HUES6 (cell line): ENCODE measurements at regions not wholly inside any gene's neighbourhood (a gene's known extent, or its start where the extent isn't known, plus 50 kb on each side); places are given as distances from the start of the nearest gene placed in this dataset.

Source experiments
- H3K27ac ChIP-seq: 2 replicates; pipeline ENCODE4 v1.7.0; 2013; ENCODE audit warnings: low read depth, mild to moderate bottlenecking, low read length, inconsistent platforms
- H3K27me3 ChIP-seq: 2 replicates; pipeline ENCODE4 v1.6.1; 2013; ENCODE audit warnings: low read length; ENCODE audit not compliant: control insufficient read depth, insufficient read depth
- H3K36me3 ChIP-seq: 2 replicates; pipeline ENCODE4 v1.6.1; 2013; ENCODE audit warnings: low read length; ENCODE audit not compliant: control insufficient read depth, insufficient read depth
- H3K4me1 ChIP-seq: 2 replicates; pipeline ENCODE4 v1.6.1; 2013; ENCODE audit warnings: low read length; ENCODE audit not compliant: control insufficient read depth, insufficient read depth
- H3K4me3 ChIP-seq: 2 replicates; pipeline ENCODE4 v1.5.1; 2013; ENCODE audit warnings: low read depth, low read length
- H3K9ac ChIP-seq: one replicate; pipeline ENCODE4 v1.6.1; 2013; ENCODE audit warnings: mild to moderate bottlenecking, low read length
- H3K9me3 ChIP-seq: 2 replicates; pipeline ENCODE4 v1.6.1; 2013; ENCODE audit warnings: low read depth, low read length; ENCODE audit not compliant: control insufficient read depth, insufficient read depth

- H3K9me3 ChIP-seq, result peaks cover 10% of the 10 kb centered on the region
- H3K27ac ChIP-seq, result no peak overlapping the region
- no peaks in the 10 kb centered on the region for H3K36me3 ChIP-seq
- H3K4me3 ChIP-seq, result no peak overlapping the region
- no peak overlapping the region for H3K9ac ChIP-seq
- no peaks in the 10 kb centered on the region for H3K27me3 ChIP-seq
- H3K4me1 ChIP-seq, result no peaks in the 10 kb centered on the region
These were observed 274.3 kb downstream of the MZT1 start for GRCh38 chr13:72453161-72453560.

GRCh38 chr13:72448082-72448481, 279.3 kb downstream of the MZT1 start:
- Histone ChIP-seq H3K36me3 (no peaks in the 10 kb centered on the region), H3K9ac (no peak overlapping the region), H3K9me3 (peaks cover 24% of the 10 kb centered on the region), H3K4me1 (no peaks in the 10 kb centered on the region), H3K4me3 (no peak overlapping the region), H3K27ac (no peak overlapping the region), H3K27me3 (no peaks in the 10 kb centered on the region)

DNA sequence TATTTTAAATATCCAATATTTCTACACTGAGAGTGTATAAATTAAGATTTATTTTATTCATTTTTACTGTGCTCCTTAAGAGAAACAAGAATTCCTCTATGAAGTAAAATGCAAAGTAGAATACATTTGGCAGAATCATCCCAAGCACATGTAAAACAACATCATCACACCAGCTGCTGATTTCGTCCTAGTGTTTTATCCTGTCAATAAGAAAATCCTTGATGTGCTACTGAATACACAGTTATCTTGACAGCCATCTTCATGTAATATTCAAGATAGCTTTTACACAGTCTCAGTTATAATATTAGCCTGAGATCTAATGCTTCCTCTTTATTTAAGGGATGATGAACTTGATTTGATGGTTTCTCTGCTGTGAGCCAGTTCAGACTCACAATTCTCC, 282.4 kb downstream of the MZT1 start:
- Histone ChIP-seq H3K4me3 (no peak overlapping the region), H3K4me1 (no peaks in the 10 kb centered on the region), H3K27ac (no peak overlapping the region), H3K36me3 (no peaks in the 10 kb centered on the region), H3K9ac (no peak overlapping the region), H3K9me3 (peaks cover 24% of the 10 kb centered on the region), H3K27me3 (no peaks in the 10 kb centered on the region)

- Histone ChIP-seq H3K4me1 (peaks cover 2% of the 10 kb centered on the region; the same call in 1 of the 2 replicates), H3K9ac (no peak overlapping the region), H3K27ac (no peak overlapping the region), H3K4me3 (no peak overlapping the region), H3K36me3 (no peaks in the 10 kb centered on the region), H3K9me3 (no peaks in the 10 kb centered on the region), H3K27me3 (no peaks in the 10 kb centered on the region)
These were observed 290.0 kb downstream of the MZT1 start for GRCh38 chr13:72437458-72437857.

- Histone ChIP-seq H3K9ac (no peak overlapping the region), H3K27me3 (no peaks in the 10 kb centered on the region), H3K9me3 (no peaks in the 10 kb centered on the region), H3K4me1 (peaks cover 15% of the 10 kb centered on the region; the same call in 1 of the 2 replicates), H3K27ac (no peak overlapping the region), H3K36me3 (no peaks in the 10 kb centered on the region), H3K4me3 (no peak overlapping the region)
These were observed 292.2 kb downstream of the MZT1 start for GRCh38 chr13:72435251-72435650.

DNA sequence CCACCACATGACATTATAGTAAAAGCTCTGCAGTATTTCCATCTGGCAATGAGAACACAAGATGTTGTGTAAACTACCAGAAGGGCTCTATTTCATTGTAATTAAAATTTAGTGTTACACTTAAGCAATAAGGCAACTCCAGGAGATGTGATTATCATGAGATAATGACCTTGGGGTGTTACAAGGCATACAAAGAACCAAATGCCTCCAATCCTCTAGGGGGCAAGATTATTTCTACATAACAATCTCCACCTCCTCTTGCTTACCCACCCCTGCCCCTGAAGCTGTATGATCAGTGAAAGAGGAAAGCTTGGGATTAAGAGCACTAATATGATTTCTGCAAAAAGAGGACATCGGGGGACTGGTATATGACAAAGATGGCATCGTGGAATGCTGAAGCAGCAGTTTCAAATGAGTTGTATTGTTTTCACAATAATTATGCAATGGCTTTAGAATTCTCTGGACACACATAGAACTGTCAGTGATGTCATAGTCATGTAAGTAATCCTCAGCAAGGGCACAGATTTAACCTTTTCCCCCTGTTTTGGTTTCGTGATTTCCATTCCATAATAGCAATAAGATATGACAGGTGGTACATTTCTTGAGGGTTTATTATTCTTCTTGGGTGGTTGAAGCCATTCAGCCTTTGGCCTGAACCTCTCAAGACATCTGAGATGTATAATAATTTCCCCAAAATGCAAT, 295.3 kb downstream of the MZT1 start:
- no peaks in the 10 kb centered on the region for H3K27me3 ChIP-seq
- no peak overlapping the region for H3K27ac ChIP-seq
- no peaks in the 10 kb centered on the region for H3K9me3 ChIP-seq
- no peak overlapping the region for H3K9ac ChIP-seq
- peaks cover 13% of the 10 kb centered on the region; the same call in 1 of the 2 replicates for H3K4me1 ChIP-seq
- H3K4me3 ChIP-seq, result no peak overlapping the region
- no peaks in the 10 kb centered on the region for H3K36me3 ChIP-seq

DNA sequence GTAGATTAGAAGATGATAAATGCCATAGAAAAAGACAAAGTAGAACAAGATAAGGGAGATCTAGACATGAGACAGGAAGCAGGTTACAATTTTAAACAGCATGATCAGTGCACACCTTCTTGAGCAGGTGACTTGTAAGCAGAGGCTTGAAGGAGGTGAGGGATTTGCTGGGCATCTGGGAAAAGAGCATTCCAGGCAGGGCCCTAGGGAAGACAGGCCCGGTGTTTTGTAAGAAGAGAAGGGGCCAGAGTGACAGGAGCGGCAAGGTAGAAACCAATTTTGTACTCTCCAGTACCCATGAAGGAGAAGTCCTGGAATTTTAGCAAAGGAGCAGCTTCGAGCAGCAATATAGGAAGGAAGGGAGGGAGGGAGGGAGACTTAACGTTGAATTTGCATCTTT, 296.5 kb downstream of the MZT1 start:
- Histone ChIP-seq H3K4me3 (no peak overlapping the region), H3K27me3 (no peaks in the 10 kb centered on the region), H3K9ac (no peak overlapping the region)

DNA sequence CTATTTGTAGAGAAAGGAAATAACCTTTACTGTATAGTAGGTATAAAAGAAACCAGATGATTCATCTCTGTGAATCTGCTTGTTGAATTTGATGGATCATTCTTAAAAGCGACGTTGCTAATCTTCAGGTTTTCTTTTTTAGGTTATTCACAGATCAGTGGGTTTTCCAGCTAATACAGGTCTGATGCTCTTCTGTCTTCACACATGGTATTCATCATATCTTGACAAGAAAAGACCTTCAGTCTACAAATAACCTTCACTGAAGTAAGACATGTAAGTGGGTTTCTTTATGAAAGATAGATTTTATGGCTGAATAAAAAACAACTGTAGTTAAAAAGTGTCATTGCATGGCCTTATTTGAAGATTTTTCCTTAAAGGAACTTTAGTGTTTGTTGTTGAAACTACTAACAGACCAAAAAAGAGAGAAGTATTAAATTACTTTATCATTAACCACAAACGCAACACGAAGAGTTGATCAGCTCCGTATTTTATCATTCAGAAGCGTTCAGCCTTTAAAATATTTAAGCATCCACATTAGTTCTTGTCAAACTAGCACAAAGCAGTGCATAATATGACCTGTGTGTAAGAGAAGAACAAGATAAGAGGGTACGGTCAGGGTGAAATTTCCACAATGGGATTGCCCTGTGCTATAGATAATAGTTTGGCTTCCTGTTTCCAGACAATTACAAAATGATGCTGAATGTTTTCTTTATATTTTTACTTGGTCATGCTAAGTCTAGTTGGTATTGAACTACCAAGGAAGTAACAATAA, 299.5 kb downstream of the MZT1 start:
- no peaks in the 10 kb centered on the region for H3K9me3 ChIP-seq
- H3K4me1 ChIP-seq, result peaks cover 13% of the 10 kb centered on the region; the same call in 1 of the 2 replicates
- H3K4me3 ChIP-seq, result no peak overlapping the region
- no peak overlapping the region for H3K9ac ChIP-seq
- H3K36me3 ChIP-seq, result no peaks in the 10 kb centered on the region
- no peak overlapping the region for H3K27ac ChIP-seq
- no peaks in the 10 kb centered on the region for H3K27me3 ChIP-seq

More for the DNA sequence above, 296.5 kb downstream of the MZT1 start:
- Histone ChIP-seq H3K9me3 (no peaks in the 10 kb centered on the region), H3K27ac (no peak overlapping the region), H3K36me3 (no peaks in the 10 kb centered on the region), H3K4me1 (peaks cover 13% of the 10 kb centered on the region; the same call in 1 of the 2 replicates)

- H3K4me1 ChIP-seq, result no peaks in the 10 kb centered on the region
- no peak overlapping the region for H3K9ac ChIP-seq
- H3K9me3 ChIP-seq, result no peaks in the 10 kb centered on the region
- H3K27ac ChIP-seq, result no peak overlapping the region
- H3K36me3 ChIP-seq, result no peaks in the 10 kb centered on the region
- H3K4me3 ChIP-seq, result no peak overlapping the region
- H3K27me3 ChIP-seq, result no peaks in the 10 kb centered on the region
These were observed 303.4 kb downstream of the MZT1 start for GRCh38 chr13:72424059-72424458.

DNA sequence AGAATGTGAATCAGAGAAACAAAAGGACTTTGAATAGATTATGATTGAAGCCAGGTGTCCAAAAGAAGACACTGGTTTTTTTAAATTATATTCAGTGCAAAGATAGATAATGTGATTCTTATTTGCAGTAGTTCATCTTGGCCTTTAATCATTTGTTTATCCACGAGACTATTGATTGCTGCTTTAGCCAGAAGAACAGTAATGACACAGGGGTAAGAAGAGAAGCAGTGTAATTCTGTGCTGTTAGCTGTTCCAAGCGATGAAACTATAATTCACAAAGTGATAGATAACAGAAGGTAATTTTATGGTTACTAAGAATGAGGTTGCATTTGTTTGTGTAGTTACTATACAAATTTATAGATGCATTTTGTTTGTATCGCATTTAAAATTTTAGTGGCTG, 311.6 kb downstream of the MZT1 start:
- Histone ChIP-seq H3K27ac (no peak overlapping the region), H3K9ac (no peak overlapping the region), H3K27me3 (no peaks in the 10 kb centered on the region), H3K4me3 (no peak overlapping the region), H3K9me3 (no peaks in the 10 kb centered on the region), H3K4me1 (no peaks in the 10 kb centered on the region), H3K36me3 (no peaks in the 10 kb centered on the region)

DNA sequence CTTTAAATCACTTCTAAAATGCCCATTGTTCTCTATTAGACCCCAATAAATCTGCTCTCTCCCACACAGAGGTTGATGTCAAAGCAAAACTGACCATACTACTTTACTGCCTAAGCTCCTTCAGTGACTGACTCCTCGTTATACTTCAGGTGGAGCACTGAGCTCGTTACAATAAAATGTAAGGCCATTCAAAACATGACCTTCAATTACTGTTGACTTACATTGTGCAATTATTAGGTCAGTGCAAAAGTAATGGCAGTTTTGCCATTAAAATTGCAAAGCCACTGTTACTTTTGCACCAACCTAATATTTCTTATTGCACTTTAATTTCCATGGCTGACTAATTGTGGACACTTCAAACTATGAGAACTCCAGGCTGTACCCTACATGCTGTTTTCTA, 314.9 kb downstream of the MZT1 start:
- Histone ChIP-seq H3K27ac (no peak overlapping the region), H3K9ac (no peak overlapping the region), H3K27me3 (no peaks in the 10 kb centered on the region), H3K36me3 (no peaks in the 10 kb centered on the region), H3K4me1 (no peaks in the 10 kb centered on the region), H3K4me3 (no peak overlapping the region), H3K9me3 (no peaks in the 10 kb centered on the region)
